A673 (cell line): ENCODE measurements at regions not wholly inside any gene's neighbourhood (a gene's known extent, or its start where the extent isn't known, plus 50 kb on each side); places are given as distances from the start of the nearest gene placed in this dataset.

Experiments
- BruUV-seq: library from RNA; stranded (reverse); fragments of 400-500 nt; replicated peaks from 2 replicates; lab custom pipeline; 2021; lab: Mats Ljungman, UMichigan
- CTCF ChIA-PET: fragments of 300-600 bp; sonication (Branson Sonifier 250); formaldehyde crosslinking; loops from one replicate; lab custom pipeline; 2022; ENCODE audit warnings: antibody characterized with exemption; lab: Charles Lee
- POLR2A ChIA-PET: fragments of 300-600 bp; sonication (Branson Sonifier 250); formaldehyde crosslinking; loops from one replicate; lab custom pipeline; 2022; ENCODE audit warnings: antibody characterized with exemption; ENCODE audit not compliant: low non-redundant PET; lab: Charles Lee
- DNase-seq: peaks from one replicate; pipeline ENCODE4 v3.0.0-alpha.2; 2015; ENCODE audit warnings: low spot score
- H3K27ac ChIP-seq: fragments of 200-600 bp; sonication (generic); 2 replicates; pipeline ENCODE4 v1.5.1; 2016; ENCODE audit warnings: mixed run types, low read depth, mild to moderate bottlenecking, mixed read lengths, antibody characterized with exemption, low read length; ENCODE audit not compliant: poor library complexity, severe bottlenecking
- H3K27me3 ChIP-seq: fragments of 200-600 bp; sonication (generic); replicated peaks from 2 replicates; pipeline ENCODE4 v1.6.1; 2017; ENCODE audit warnings: mixed run types, low read depth, mild to moderate bottlenecking, mixed read lengths, antibody characterized with exemption, low read length; ENCODE audit not compliant: insufficient read depth, poor library complexity
- H3K36me3 ChIP-seq: fragments of 200-600 bp; sonication (generic); 2 replicates; pipeline ENCODE4 v1.6.1; 2016; ENCODE audit warnings: mixed run types, mild to moderate bottlenecking, mixed read lengths, antibody characterized with exemption, low read length; ENCODE audit not compliant: insufficient read depth, poor library complexity, severe bottlenecking
- H3K4me1 ChIP-seq: fragments of 200-600 bp; sonication (generic); 2 replicates; pipeline ENCODE4 v1.6.1; 2017; ENCODE audit warnings: mixed run types, mild to moderate bottlenecking, mixed read lengths, antibody characterized with exemption, low read length; ENCODE audit not compliant: insufficient read depth, poor library complexity, severe bottlenecking
- H3K4me3 ChIP-seq: fragments of 200-600 bp; sonication (generic); 2 replicates; pipeline ENCODE4 v1.5.1; 2016; ENCODE audit warnings: low read depth, mixed run types, mild to moderate bottlenecking, mixed read lengths, low read length; ENCODE audit not compliant: poor library complexity, severe bottlenecking
- H3K9me3 ChIP-seq: fragments of 200-600 bp; sonication (generic); 2 replicates; pipeline ENCODE4 v1.6.1; 2016; ENCODE audit warnings: mixed run types, low read depth, mild to moderate bottlenecking, mixed read lengths, antibody characterized with exemption, low read length; ENCODE audit not compliant: poor library complexity, severe bottlenecking
- CTCF ChIP-seq: fragments of 300-800, 200-600 bp; sonication (generic); conservative IDR thresholded peaks from 2 replicates; pipeline ENCODE4 v1.5.1; 2017; ENCODE audit warnings: low read depth, mild to moderate bottlenecking, antibody characterized with exemption, low read length, moderate library complexity, mixed read lengths
- EZH2 ChIP-seq: fragments of 200-600 bp; sonication (generic); IDR thresholded peaks from 2 replicates; pipeline ENCODE4 v1.6.1; 2017; ENCODE audit warnings: borderline replicate concordance, low read depth, mild to moderate bottlenecking, mixed read lengths, antibody characterized with exemption, low read length; ENCODE audit not compliant: poor library complexity, severe bottlenecking
- intact Hi-C: fragments of 100-400 bp; cut with micrococcal nuclease; formaldehyde crosslinking; loops from one replicate; pipeline ENCODE4 v1.10.0; 2022; ENCODE audit not compliant: unreplicated experiment

- CTCF ChIA-PET, result no interaction called here
- BruUV-seq, result no TSS peak
- no peaks in the 10 kb centered on the region for H3K27me3 ChIP-seq
Measured at GRCh38 chr21:39093526-39093925, 89.7 kb downstream of the PSMG1 start.

GRCh38 chr21:39088831-39089380, 94.3 kb downstream of the PSMG1 start:
- BruUV-seq, result no TSS peak
- CTCF ChIA-PET, result interaction anchor here (0.5 kb wide), 1 partner anchor 430 kb away, joined by 3 read pairs; no protein-coding TSS in a partner anchor
- no peaks in the 10 kb centered on the region for H3K9me3 ChIP-seq

More at GRCh38 chr21:39093526-39093925, 89.7 kb downstream of the PSMG1 start:
- no peaks in the 10 kb centered on the region for H3K9me3 ChIP-seq
- H3K36me3 ChIP-seq, result no peaks in the 10 kb centered on the region
- no peaks in the 10 kb centered on the region for H3K4me1 ChIP-seq
- H3K27ac ChIP-seq, result no peak overlapping the region
- no peak overlapping the region for H3K4me3 ChIP-seq
- intact Hi-C loops, result no loop called here
- TF ChIP-seq EZH2 (no peak), CTCF (no peak)
- no peak for DNase-seq
- POLR2A ChIA-PET, result no interaction called here

GRCh38 chr21:39088031-39088370, 95.2 kb downstream of the PSMG1 start:
- CTCF ChIA-PET, result no interaction called here
- POLR2A ChIA-PET, result no interaction called here
- intact Hi-C loops, result no loop called here
- DNase-seq, result no peak
- H3K4me3 ChIP-seq, result no peak overlapping the region
- no peak overlapping the region for H3K27ac ChIP-seq
- no peaks in the 10 kb centered on the region for H3K36me3 ChIP-seq
- no TSS peak for BruUV-seq
- no peaks in the 10 kb centered on the region for H3K27me3 ChIP-seq
- no peak for TF ChIP-seq EZH2
- no peak for TF ChIP-seq CTCF
- no peaks in the 10 kb centered on the region for H3K9me3 ChIP-seq
- H3K4me1 ChIP-seq, result no peaks in the 10 kb centered on the region

More at GRCh38 chr21:39088831-39089380, 94.3 kb downstream of the PSMG1 start:
- TF ChIP-seq CTCF (no peak), EZH2 (no peak)
- intact Hi-C loops, result no loop called here
- H3K4me3 ChIP-seq, result no peak overlapping the region
- H3K4me1 ChIP-seq, result no peaks in the 10 kb centered on the region
- no peaks in the 10 kb centered on the region for H3K36me3 ChIP-seq
- no peak for DNase-seq
- no peaks in the 10 kb centered on the region for H3K27me3 ChIP-seq
- POLR2A ChIA-PET, result no interaction called here
- no peak overlapping the region for H3K27ac ChIP-seq
